ENCODE measurements at regions not wholly inside any gene's neighbourhood (a gene's known extent, or its start where the extent isn't known, plus 50 kb on each side); places are given as distances from the start of the nearest gene placed in this dataset.

GRCh38 chr14:81849714-81850113 is 316.1 kb upstream of the SEL1L start:
- DNase-seq = no peak

DNA sequence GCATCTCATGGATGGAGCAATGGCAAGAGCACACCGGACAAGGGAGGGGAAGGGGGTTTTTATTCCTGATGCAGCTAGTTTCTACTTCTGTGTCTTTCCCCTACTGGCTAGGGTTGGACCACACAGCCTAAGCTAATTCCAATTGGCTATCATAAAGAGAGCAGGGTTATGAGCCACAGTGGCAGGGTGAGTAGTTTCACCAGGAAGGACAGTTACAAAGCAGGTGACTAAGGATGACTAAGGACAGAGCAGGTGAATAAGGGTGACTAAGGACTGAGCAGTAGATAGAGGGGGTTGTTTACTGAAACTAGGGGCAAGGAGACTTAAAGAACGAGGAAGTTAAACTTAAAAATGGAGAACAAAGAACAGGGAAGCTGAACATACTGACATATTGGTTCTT is 321.4 kb upstream of the SEL1L start:
- no peak for DNase-seq

DNA sequence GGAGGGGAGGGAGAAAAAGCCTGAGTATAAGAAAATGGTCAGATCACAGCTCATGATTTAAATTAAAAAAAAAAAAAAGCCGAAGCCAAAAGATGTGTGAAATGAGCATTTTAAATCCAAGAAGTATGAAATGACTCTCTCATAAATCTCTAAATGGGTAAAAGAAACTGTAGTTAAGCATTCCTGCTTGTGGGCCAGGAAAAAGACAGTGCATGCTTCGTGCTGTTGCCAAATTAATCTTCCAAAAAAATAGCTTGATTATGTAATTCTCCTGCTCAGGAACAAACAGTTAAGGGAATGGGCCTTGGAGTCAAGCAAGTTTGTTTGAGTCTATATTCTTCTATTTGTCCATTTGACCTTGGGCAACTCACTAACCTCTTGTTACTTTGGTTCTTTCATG is 325.4 kb upstream of the SEL1L start:
- no peak for DNase-seq

- DNase-seq = no peak
Measured at GRCh38 chr14:81868172-81868571, 334.5 kb upstream of the SEL1L start.

DNA sequence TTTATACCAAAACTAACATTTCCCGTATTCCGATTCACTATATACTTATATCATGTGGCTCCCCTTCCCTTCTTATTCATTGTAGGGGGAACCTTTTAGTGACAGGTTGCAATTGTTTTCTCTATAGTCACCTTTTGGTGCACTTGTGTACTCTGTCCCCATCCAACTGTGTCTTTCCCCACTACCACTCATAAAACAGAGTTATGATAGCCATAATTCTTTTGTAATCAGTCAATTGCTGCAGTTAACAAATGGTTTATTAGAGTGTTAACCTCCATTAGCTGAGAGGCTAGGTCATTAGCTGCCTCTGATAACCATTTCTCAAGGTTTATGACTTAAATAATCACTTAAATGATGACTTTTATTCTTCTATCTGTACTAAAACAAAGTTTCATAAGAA is 338.1 kb upstream of the SEL1L start:
- no peak for DNase-seq

- no peak for DNase-seq
Measured at GRCh38 chr14:81884382-81884781, 350.7 kb upstream of the SEL1L start.

GRCh38 chr14:81886588-81886987 is 352.9 kb upstream of the SEL1L start:
- DNase-seq = no peak

- DNase-seq = no peak
Measured at GRCh38 chr14:81889529-81889928, 355.9 kb upstream of the SEL1L start.

- DNase-seq = no peak
Measured at GRCh38 chr14:81890020-81890419, 356.4 kb upstream of the SEL1L start.

DNA sequence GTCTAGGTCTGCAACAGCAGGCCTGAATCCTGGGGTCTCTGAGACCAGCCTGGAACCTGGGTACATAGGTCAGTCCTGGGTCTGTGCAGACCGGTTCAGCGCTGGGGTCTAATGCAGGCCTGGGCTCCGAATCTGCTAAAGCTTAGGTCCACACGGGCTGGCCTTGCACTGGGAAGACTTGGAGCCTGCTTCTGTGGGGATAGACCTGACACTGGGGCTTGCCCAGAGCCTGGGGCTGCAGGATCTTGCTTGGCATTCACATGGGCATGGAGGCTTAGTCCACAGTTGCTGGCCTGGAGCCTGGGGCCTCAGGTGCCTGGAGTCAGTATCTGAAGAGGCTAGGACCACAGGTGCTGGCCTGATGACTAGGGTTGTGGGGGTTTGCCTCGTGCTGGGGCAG is 369.8 kb upstream of the SEL1L start:
- no peak for DNase-seq

DNA sequence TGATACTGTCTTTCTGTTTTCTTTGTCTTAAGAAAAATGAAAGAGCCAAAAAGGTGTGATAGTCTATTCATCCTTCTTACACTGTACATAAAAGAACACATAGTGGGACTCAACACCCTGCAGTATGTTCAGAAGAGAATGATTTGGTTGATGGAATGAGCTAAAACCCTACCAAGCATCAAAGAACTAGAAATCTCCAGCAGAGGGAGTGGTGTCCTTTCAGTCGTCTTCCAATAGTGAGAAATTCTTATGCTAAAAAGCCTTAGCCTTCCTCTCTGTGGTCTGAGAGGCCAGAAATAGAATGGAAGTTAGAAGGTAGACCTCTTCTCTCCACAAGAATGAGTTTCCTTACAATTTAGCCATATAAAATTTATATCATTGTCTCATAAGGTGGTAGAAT is 393.4 kb upstream of the SEL1L start:
- no peak for DNase-seq

GRCh38 chr14:81931828-81932227 is 398.2 kb upstream of the SEL1L start:
- DNase-seq = no peak

DNA sequence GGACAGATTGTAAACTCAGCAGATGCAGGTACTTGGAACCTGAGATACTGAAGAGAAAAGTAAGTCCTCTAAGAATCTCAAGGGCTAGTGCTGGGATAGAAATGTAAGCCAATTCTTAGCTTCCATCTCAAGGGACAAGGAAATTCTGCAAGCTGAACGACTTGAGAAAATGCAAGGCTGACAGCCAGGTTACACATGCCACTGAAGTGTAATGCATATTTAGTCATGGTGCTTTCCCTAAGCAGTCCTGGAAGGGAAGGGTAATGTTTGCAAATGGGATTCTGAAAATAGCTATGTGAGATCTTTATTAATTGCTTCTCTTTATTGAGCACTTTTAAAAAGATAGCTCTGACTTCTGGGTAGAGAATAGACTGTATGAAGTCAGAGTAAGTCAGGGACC is 402.7 kb upstream of the SEL1L start:
- no peak for DNase-seq

- no peak for DNase-seq
Measured at GRCh38 chr14:81936902-81937301, 403.2 kb upstream of the SEL1L start.

- DNase-seq = no peak
Measured at GRCh38 chr14:81938341-81938740, 404.7 kb upstream of the SEL1L start.

- no peak for DNase-seq
Measured at GRCh38 chr14:81940651-81941050, 407.0 kb upstream of the SEL1L start.

DNA sequence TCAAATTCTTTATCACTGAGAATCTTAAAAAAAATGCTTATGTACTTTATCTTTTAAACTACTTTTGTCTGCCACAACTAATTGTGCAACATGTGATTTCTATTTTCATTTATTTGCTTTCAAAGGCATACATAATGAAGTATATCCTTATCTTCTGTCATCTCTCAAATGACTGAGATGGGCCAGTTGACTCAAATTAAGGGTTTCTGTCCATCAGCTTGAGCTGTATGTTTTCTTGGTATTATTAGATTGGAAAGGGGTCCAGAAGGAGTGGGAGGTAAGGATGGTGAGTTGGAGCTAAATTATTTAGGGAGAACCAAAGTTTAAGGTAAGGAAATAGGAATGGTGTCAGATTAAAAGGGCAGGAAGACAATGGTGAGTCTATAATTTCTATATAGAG is 408.4 kb upstream of the SEL1L start:
- no peak for DNase-seq

DNA sequence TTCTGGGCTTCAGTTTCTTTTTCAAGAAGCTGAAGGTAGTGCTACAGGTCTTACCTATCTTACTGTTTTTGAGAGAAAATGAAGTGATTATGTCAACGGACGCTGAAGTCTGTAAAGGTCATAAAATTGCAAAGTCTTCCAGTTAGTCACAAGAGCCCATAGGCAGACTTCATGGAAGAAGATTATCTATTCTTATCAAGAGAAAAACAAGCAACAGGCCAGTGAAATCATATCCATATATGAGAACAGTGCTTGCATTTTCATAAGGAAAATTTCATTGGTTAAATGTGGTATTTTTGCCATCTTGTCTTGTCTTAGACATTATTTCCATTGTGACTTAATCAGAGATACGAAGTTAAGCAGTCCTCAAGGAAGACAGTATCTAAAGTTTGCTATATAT is 412.7 kb upstream of the SEL1L start:
- no peak for DNase-seq

DNA sequence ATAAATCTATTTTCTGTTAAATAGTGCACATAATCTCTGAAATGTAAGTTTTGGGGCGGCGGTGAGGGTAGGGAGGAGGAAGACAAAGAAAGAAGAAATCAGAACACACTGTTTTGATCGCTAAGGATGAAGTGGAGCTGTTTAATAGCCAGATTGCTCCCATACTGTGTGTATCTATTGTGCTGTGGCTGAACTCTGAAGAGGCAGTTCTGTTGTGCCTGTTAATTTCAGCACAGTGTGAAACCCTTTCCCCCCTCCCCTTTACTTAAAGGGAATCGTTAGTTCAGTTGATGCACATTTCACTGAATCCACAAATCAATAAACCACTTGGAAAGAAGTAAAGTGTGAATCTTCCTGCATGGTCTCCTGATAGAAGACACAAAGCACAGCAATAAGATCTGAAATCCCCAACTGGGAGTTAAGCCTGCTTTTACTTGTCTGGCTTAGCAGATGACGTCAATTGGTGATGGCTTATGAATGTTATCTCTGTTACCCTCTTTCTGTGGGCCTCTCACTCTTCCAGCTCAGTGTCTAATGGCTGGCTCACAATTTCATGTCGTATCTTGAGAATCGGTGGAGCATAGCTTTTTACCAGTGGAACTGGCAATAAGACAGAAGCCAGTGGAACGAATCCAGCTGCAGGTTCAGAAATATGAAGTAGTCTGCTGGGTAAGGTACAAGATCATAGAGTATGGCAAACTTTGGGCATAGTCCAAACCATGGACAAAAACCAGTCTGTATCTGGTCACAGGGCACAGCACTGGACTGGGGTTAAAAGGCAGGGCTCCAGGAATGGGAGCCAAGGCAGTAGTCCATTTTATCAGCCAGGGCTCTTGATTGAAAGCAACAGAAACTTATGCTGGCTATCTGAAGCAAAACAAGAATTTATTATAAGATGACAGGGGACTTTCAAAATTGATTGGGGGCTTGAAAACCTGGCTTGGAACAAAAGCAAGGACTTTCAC is 413.5 kb upstream of the SEL1L start:
- no peak for DNase-seq

DNA sequence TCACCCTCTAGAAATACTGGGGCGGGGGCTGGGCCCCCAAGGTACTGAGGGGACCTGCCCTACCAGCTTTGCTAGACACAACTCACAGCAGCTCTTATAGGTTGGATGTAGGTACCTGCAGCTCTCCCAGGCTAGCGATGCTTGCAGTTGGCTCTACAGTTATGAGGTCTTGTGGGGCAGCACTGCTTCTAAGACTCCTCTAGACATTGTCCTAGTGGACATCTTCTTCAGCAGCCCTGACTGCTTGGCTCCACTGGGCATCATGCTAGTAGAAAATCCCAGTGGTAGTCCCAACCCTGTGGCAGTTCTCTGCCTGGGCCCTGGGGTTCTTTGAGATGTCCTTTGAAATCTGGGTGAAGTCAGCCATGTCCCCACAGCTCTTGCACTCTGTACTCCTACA is 419.3 kb upstream of the SEL1L start:
- no peak for DNase-seq

DNA sequence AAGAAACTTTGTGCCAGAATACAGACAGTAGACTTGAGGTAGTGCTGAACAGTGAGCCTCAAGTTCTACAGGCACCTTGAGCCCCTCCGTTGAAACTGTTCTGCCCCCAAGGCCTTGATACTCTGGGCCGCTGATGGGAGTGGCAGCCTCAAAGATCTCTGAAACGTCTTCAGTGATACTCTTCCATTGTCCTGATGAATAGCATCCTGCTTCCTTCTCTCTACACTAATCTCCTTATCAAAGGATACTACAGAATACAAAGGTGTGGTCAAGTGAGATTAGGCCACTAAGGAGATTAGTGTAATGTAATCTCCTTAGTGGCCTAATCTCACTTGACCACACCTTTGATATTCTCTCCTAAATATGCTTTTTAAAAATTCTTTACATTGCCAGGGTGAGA is 419.8 kb upstream of the SEL1L start:
- DNase-seq = no peak

DNA sequence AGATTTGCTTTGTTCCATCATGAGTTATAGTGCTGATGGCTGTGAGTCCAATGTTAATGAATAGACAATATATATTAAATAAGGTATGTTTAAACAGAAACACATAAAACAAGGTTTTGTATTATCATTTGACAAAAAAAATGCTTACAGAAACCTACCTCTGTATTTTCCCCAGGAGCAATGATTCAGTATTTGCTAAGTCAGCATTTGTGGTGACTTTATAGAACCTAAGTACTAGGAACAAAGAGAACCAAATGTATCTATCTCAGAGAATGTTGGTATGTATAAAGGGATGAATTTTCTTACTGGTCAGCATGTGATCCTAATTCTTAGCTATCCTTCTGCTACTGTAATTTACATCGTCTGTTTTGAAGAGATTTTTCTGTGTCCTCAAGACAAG is 421.5 kb upstream of the SEL1L start:
- DNase-seq = no peak

GRCh38 chr14:81960781-81961180 is 427.1 kb upstream of the SEL1L start:
- no peak for DNase-seq

- no peak for DNase-seq
Measured at GRCh38 chr14:81963846-81964245, 430.2 kb upstream of the SEL1L start.

GRCh38 chr14:81970307-81970706 is 436.7 kb upstream of the SEL1L start:
- DNase-seq = no peak

All from stimulated activated CD8-positive, alpha-beta memory T cell treated with anti-CD3 and anti-CD28 coated beads, Interleukin-4, amount 100 ng/mL, for 48 hours (primary cell).